ENCODE measurements at regions not wholly inside any gene's neighbourhood (a gene's known extent, or its start where the extent isn't known, plus 50 kb on each side); places are given as distances from the start of the nearest gene placed in this dataset.
"Not testable (repeated sequence)": the region's sequence is repeated elsewhere in the genome, so short reads cannot be mapped to it uniquely, and the experiment has no call there.

DNA sequence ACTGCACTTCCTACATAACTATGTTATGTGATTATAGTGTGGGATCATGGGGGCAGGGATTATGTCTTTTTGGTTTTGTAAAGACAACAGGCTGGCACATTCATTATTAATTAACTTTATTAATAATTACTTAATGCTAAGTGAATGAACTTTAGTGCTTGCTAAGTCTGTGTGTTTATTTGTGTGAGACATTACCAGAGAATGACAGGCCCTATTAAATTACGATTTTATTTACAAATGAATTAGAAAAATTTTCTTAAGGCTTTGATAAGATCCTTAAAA, 100.9 kb downstream of the CD83 start:
- no peak for ATAC-seq

DNA sequence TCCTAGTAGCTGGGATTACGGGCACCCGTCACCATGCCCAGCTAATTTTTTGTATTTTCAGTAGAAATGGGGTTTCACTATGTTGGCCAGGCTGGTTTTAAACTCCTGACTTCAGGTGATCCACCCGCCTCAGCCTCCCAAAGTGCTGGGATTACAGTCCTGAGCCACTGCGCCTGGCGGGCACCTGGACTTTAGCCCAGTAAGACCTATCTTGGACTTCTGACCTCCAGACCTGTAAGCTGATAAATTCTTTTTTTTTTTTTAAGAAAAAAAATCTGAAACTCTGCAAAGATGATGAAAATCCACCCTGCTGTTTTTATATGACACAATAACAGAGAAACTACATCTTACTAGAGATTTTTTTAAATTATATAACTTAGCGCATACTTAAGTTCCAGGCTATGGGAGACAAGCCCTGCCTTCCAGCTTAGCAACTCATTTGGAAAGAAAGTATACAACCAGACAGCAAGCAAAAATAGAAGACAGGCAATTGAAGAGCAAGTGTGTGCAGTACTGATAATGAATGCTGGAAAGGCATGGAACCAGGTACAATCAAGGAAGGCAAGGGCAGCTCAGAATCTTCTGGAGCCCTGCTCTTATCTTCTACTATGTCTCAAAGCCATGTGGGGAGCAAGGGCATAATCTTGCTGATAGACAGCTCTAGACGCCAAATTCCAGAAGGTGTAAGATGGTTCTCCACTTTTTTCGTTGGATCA, 104.2 kb downstream of the CD83 start:
- ATAC-seq = no peak

DNA sequence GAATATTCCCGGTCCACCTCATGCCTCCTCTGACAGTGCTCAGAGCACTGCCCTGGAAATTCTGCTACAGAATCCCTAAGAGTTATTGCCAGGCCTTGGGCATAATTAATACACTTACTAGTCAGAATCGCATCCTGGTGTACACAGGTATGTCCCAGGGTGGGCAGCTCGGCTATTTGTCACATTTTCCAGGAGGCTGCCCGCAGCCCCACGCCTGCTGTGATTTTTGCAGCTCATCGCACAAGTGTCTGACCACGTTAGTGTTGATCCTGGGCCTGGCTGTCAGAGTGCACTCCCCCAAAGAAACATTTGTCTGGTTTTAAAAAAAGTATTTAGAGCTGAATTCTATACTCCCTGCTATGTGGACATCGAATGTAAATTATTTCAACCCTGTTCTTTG, 105.4 kb downstream of the CD83 start:
- no peak for ATAC-seq

DNA sequence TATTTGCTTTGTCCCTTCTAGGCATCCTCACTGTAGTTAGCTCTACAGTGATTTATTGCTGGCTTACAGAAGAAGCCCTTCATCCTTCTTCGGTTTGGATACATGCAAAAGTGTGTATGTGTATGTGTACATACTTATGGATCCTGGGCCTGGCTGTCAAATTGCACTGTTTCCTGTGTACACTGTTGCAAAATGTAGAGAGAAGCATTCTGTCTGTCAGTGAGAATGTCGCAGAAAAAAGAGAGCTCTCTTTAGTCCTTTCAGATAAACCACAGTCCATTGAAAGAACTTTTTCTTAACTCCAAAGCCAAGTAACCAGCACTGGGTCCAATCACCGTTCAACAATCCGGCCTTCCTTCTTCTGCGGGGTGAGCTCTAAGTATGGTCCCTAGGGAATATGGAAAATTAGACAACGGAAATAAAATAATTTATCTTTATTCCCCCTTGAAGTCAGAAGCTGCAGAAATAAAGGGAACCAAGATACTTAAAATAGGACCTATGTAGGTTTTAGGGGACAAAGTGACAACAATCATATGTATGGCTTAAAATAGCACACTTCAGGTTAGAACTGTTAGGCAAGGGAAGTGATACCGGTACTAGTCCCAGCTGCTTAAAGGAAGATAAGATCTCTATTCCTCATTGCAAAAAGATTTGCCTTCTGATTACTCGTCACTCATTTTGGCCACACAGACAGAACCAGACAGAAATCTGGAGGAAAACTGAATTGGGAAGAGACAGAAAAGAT, 107.0 kb downstream of the CD83 start:
- no peak for ATAC-seq

DNA sequence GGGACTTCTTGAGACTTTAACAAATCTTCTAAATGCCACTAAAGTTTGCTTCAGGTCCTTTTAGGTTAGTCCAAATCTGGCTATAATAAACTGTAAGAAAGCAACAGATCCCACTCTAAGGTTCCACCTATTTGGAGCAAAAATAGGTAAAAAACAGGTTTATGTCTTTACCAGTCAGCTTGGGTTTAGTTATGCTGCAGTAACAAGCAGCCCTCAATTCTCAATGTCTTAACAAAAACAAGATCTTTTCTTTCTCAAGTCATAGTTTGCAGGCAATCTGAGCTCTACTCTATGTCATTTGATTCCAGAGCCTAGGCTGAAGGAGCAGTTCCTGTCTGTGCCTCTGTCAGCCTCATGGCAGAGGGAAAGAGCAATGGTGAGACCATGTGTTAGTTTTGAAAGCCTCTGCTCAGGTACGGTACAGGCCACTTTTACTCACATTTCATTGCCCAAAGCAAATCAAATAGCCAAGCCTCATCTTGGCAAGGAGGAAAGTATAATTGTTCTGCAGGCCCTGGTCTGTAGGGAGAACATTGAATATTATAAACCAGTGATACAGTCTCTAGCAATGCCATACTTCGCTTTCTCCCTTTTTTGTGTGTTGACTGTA, 108.6 kb downstream of the CD83 start:
- no peak for ATAC-seq

DNA sequence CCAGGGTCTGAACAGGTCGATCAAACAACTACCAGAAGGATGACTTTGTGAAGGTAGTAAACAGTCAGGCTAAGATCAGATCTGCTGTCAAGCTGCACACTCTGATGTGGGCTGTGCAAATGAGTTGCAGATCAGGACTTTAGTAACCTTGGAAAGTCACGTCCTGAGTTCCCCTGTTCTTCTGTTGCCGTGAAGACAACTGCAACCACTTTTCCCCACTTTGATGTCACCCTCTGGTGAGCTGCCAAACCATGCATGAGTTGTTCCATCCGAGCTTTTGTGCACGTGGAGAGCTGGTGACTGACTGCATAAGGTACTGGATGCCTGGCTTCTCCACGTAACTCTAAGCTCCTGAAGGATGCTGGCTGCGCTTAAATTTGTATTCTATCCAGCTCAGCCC, 111.0 kb downstream of the CD83 start:
- no peak for ATAC-seq

DNA sequence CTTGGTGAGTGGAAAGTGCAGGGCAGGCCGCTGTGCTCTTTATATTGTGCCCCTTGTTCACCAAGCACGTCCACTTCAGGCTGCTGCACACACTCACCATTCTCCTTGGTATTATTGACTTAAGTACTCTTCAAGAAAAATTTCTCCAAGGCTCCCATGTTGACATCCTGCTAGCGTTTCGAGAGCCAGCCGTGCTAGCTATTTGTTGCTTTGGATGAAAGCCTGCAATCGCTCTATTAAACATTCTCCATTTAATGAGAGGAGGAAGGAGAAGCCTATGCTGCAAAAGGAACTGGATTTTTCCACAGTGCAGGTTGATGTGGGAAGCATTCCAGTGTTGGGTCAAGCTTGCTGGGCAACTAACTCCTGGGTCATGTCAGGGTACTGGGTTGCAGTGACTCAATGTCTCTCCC, 113.5 kb downstream of the CD83 start:
- ATAC-seq = no peak

DNA sequence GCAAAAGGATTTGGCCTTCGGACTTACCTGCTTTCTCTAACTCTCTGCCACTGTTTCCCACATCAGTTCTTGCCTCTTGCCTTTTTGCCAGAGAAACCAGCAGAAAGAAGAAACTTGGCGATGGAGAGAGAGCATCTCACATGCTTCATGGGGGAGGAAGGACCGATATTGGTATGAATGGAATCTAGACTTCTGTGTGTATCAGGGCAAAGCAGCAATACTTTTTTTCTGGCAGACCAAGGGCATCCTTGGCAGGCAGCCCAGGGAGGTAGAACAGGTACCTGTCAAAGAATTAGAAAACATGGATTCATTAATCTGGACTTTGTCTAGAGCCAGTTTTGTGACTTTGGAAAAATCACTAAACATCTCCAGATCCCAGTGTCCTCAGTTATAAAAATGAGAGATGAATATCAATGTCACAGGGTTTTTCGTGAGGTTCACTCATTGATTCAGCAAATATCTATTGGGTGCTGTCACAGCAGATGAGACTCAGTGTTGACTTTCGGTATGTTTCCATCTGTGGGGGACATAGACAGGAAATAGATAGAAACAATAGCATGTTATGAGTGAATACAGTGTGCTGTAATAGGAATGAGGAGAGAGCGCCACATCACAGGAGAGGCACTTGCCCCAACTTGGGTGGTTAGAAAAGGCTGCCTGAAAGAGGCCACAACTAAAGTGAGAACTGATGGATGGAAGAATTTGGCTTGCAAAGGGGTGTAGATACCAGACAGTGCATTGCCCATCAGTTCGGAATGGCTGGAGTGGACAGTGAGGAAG, 114.1 kb downstream of the CD83 start:
- no peak for ATAC-seq

DNA sequence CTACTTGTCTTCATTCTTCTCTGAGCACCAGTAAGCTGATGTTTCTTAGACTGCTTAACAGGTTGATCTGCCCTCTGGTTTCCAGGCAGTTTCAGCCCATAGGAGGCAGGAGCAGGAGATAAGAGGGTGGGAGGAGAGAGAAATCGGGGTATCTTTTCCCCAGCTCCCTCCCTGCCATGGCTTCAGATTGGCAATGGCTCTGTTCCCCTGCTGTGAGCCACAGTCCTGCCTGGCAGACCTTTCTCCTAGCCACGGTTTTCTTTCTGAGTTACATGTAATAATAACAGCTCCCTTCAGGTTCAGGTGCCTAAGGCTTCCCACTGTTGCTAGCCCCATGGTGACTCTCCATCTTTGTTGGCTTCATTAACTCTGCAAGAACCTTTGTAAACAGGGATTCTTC, 115.3 kb downstream of the CD83 start:
- ATAC-seq = no peak

DNA sequence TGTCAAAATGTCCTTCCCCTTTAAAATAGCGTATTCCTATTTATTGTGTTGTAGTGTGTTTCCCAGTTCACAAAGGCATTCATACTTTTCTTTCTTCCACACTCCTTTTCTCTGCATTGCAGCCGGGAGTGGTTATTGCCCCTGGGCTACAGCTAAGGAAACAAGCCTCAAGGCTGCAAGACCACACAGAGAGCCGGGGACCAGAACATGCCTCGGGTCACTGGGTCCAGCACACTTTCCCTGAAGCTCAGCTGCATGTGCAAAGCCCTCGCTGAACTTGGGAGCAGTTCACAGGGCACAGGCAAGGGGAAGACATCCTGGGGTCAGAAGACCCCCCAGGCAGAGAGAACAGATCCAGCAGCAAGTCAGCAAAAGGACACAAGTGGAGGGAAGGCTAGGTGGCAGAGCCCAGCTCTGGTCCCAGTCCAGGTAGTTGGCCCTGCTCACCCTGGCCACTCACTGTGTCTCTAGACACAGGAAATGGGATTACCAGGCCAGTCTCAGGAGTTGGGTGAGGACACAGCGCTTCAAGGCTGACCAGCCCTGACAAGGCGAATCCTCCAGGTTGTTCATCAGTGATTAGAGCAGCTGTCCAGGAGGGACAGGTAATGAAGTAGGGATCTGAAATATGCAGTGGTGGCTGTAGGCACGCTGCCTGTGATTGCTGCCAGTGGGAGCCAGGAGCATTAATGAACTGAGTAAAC, 118.2 kb downstream of the CD83 start:
- no peak for ATAC-seq

DNA sequence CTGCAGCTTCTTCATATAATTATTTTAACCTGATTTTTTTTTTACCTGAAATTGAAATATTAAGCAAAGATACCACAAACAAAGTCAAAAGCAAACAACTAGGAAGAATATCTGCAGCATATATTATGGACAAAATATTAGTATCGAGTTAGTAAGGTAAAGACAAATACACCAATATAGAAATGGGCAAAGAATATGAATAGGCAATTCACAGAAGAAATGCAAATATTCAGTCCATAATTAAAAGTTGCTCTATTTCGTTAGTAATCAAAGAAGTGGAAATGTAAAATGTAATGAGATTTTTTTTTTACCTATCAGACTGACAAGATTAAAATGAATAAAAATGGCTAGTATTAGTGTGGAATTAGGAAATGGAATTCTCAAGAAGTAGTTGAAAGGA, 121.5 kb downstream of the CD83 start:
- ATAC-seq = no peak

DNA sequence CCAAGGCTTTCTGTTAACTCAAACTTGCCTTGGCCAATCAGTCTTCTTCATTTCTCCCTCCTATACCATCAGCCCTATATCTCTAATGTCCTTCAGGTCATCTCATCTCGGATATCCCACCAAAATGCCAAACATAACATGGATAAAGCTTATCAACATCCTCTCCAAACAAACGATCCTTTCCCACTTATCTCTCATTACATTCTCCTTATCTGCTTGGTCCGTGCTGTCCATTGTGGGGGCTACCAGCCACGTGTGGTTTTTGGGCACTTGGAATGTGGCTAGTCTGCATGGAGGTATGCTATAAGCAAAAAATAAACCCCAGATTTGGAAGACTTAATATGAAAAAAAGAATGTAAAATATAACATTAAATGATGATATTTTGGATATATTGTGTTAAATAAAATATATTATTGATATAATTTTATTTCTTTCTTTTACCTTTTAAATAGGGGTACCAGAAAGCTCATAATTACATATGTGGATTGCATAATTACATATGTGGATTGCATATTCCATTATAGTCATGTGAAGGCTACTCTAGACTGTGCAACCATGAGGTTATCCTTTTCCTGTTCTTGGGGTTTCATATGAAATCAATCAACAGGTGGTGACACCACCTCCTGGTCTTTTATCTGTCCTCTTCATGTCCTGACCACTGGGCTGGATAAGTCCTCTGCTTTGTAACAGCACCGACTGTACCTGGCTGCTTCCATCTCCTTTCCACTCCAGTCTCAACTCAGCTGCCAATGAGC, 123.0 kb downstream of the CD83 start:
- ATAC-seq = no peak

DNA sequence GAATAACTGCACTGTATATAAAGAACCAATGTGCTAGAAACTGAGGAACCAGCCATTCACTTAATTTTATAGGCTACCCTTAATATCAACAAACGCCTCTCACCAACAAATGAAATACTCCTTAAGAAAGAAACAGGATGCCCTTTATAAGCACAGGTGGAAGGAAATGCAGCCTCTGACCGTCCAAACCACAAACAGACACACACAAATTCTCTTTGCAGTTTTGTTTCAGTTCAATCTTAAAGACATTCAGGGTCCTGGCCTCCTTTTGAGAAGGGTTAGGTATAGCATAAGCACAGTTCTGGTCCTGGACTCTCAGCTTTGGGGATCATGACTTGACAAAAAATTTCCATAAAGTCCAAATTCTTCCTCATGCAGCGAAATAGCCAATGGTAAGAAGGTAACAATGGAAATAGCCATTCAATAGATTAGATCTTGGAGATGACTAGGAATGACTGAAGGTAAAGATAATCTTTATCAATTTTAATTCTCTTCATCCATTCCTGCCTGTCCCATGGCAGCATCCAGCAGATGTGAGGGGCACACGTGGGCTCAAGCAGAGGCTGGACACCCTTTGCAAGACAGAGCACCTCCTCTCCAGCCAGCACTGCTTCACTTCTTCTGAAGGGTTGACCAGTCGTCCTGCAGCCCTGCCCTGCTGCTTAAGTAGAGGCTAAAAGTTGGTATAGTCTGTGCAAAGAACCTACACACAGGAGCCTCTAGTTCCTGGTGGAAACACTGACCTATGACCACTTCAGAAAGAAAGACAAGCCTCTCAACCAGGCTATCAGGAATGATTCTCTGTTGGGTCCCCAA, 123.9 kb downstream of the CD83 start:
- no peak for ATAC-seq

DNA sequence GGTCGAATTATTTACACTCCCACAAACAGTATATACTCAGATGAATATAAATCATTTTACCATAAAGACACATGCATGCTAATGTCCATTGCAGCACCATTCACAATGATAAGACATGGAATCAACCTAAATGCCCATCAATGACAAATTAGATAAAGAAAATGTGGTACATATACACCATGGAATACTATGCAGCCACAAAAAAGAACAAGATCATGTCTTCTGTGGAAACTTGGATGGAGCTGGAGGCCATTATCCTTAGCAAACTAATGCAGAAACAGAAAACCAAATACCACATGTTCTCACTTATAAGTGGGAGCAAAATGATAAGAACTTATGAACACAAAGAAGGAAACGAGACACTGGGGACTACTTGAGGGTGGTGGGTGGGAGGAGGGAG, 125.3 kb downstream of the CD83 start:
- not testable (repeated sequence) for ATAC-seq

DNA sequence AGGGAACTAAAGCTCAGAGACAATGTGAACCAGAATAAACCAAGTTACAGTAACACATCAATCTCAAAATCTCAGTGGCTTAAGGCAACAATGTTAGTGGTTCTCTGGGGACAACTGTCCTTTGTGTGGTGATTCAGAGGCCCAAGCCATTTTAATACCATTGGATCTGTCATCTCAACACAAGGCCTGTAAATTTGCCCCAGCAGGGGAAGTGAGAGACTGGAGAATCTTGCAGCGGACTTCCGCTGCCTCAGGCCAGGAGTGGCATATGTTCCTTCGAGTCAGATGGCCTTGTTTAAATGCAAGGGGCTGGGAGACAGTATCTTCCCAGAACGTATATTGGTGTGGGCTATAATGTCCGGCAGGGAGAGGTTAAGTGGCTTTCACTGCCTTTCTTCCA, 126.0 kb downstream of the CD83 start:
- no peak for ATAC-seq

DNA sequence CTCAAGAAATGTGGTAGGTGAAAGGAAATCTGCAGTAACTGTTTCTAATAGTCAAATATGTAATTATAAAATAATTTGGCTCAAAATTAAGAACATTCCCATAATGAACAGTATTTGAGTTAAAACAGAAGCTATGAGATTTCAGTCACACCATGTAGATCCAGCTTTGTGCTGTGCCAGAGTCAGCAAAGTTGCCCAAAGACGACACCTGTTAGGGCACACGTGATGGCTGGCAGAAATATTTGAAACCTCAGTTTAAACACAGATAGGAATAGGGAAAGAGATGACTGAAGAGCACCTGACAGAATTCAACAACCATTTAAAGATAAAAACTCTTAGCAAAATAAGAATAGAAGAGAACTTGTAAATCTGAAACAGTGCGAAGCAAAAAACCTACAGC, 129.3 kb downstream of the CD83 start:
- no peak for ATAC-seq

DNA sequence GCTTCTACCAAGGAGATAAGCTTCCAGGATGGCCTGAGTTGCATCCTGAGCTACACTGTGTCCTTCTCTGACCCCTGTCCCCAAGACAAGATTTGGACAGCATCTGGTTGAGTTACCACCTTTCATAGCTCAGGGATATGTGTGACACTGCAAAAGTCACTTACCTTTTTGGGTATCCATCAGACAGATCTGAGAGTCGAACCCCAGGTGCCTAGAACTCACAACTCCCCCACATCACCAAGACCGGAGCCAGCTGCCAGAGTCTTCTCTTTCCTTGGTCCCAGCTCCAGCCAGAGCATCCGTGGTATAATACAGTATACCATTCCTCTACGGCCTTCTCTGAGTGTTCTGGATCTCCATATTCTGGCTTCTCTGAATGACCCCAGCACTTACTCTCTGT, 133.0 kb downstream of the CD83 start:
- ATAC-seq = no peak

DNA sequence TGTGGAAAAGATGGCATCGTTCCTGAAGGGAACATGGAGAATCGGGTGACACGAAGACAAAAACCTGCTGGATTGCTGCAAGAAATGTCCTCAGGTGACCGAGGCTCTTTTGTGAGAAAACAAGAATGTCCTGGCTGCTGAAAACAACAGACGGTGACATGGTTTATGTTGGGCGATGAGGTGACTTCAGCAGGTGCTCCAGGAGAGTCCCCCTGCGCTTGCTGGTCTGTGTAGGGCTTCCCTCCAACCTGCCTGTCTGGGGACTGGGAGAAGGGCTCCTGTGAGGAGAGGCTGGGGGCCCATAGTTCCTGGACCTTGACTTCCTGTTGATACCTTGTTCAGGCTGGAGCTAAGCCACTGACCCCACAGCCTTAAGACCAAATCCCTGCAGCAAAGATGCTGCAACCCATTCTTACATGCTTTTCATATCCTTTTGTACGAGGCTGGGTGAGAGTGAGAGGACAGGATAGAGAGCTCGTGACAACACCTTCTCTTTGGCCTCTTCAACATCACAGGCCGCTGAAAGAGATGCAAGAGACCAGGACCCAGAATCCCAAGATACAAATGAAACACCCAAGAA, 134.8 kb downstream of the CD83 start:
- ATAC-seq = no peak

DNA sequence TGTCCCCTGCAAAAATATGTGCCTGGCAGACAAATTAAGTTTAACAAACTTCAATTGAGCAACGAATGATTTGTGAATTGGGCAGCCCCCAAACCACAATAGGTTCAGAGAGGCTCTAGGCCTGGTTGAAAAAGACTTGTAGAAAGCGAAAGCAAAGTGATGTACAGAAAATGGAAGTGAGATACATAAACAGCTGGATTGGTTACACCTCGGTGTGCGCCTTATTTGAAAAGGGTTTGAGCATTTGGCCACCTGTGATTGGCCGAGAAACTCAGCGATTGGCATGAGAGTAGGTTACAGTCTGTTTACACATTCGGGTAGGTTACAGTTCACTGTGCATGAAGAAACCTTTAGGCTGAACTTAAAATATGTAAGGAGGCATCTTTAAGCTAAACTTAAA, 136.9 kb downstream of the CD83 start:
- ATAC-seq = no peak

DNA sequence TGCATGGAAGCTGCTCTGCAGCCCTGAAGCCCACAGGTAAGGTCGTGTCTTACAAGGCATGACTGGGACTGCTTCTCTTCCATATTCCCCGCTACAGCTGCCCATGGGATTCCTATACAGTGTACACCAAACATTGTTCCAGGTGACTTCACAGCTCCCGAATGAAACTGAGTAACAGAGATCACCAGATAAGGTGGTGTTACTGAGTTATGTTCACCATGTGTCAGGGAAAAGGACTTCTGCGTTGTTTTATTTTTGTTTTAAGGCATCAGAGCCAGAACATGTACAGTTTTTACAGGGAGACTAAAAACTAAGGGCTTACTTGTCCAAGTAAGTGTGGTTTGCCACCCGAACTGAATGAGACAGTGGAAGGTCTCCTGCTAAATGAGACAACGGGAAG, 138.3 kb downstream of the CD83 start:
- ATAC-seq = no peak

DNA sequence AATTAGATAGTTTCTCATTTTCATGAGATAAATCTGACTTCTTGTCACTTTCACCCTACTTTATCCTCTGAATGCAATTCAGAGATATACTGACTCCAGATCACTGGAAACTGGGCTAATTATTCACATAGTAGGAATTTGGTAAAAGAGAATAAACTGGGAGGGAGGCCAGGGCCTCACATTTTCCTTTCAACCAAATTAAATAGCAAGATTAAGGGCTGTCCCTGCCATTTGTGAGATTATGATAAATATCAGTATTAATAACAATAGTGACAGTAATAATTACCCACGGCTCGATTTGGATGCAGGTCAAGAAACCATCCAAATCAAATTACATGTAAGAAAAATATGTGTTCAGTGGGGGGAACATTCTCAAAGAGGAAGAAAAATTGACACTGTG, 140.5 kb downstream of the CD83 start:
- no peak for ATAC-seq

All from esophagus mucosa (tissue), 1 donor.